K562 (cell line): ENCODE measurements at regions not wholly inside any gene's neighbourhood (a gene's known extent, or its start where the extent isn't known, plus 50 kb on each side); places are given as distances from the start of the nearest gene placed in this dataset.

Experiments
- CBX2 ChIP-seq: fragments of 200-600 bp; sonication (generic); IDR thresholded peaks from one replicate; pipeline ENCODE4 v1.6.1; 2012; ENCODE audit warnings: mild to moderate bottlenecking, low read length, inconsistent platforms; ENCODE audit not compliant: insufficient read depth, poor library complexity, severe bottlenecking
- FOXJ2 ChIP-seq: fragments of 200-800 bp; sonication (Bioruptor generic); IDR thresholded peaks from 2 replicates; pipeline ENCODE4 v1.6.1; 2016; ENCODE audit warnings: missing genetic modification characterization, missing compliant biosample characterization
- GABPB2 ChIP-seq: fragments of 250-450 bp; sonication (Bioruptor Pico); conservative IDR thresholded peaks from 2 replicates; pipeline ENCODE4 v1.5.1; 2021; ENCODE audit warnings: mild to moderate bottlenecking
- GTF2A2 ChIP-seq: IDR thresholded peaks from 2 replicates; pipeline ENCODE4 v1.6.1; 2016; ENCODE audit warnings: mild to moderate bottlenecking, missing genetic modification characterization, missing compliant biosample characterization
- KDM5B ChIP-seq: fragments of 200-600 bp; sonication (generic); IDR thresholded peaks from 2 replicates; pipeline ENCODE4 v1.6.1; 2012; ENCODE audit warnings: low read depth, mild to moderate bottlenecking, moderate library complexity, low read length, control low read depth, inconsistent platforms; ENCODE audit not compliant: insufficient replicate concordance
- MEIS2 ChIP-seq: fragments of 450-650 bp; IDR thresholded peaks from 2 replicates; pipeline ENCODE4 v1.6.1; 2014; ENCODE audit warnings: mild to moderate bottlenecking; ENCODE audit not compliant: partially characterized antibody
- NFXL1 ChIP-seq: fragments of 450-650 bp; formaldehyde crosslinking; IDR thresholded peaks from 2 replicates; pipeline ENCODE4 v1.4.0; 2021; ENCODE audit warnings: mild to moderate bottlenecking
- PCBP2 ChIP-seq: fragments of 200-400 bp; formaldehyde crosslinking; IDR thresholded peaks from 2 replicates; pipeline ENCODE4 v1.6.1; 2018; ENCODE audit warnings: low read length, low read depth, mild to moderate bottlenecking, moderate library complexity; ENCODE audit not compliant: poor library complexity, severe bottlenecking
- PKNOX1 ChIP-seq: fragments of 450-650 bp; IDR thresholded peaks from 2 replicates; pipeline ENCODE4 v1.6.1; 2016
- POLR2B ChIP-seq: fragments of 450-650 bp; IDR thresholded peaks from 2 replicates; pipeline ENCODE4 v1.6.1; 2018; ENCODE audit warnings: low read depth; ENCODE audit not compliant: partially characterized antibody
- PRPF4 ChIP-seq: fragments of 200-400 bp; formaldehyde crosslinking; IDR thresholded peaks from one replicate; pipeline ENCODE4 v1.6.1; 2017; ENCODE audit warnings: low read length, low read depth, mild to moderate bottlenecking; ENCODE audit not compliant: insufficient read depth, poor library complexity, severe bottlenecking
- RBM14 ChIP-seq: fragments of 200-400 bp; formaldehyde crosslinking; IDR thresholded peaks from 2 replicates; pipeline ENCODE4 v1.6.1; 2018; ENCODE audit warnings: low read depth, mild to moderate bottlenecking, low read length, moderate library complexity, borderline replicate concordance; ENCODE audit not compliant: insufficient read depth
- RBM17 ChIP-seq: fragments of 200-400 bp; formaldehyde crosslinking; IDR thresholded peaks from 2 replicates; pipeline ENCODE4 v1.6.1; 2017; ENCODE audit warnings: low read depth, mild to moderate bottlenecking, low read length, borderline replicate concordance
- SMC3 ChIP-seq: conservative IDR thresholded peaks from 2 replicates; pipeline ENCODE4 v1.6.1; 2011; ENCODE audit warnings: low read depth, low read length, improper control_type of control experiment; ENCODE audit not compliant: insufficient read depth
- SRSF1 ChIP-seq: fragments of 200-400 bp; formaldehyde crosslinking; IDR thresholded peaks from 2 replicates; pipeline ENCODE4 v1.6.1; 2017; ENCODE audit warnings: mild to moderate bottlenecking, low read depth, low read length, moderate library complexity
- TGIF2 ChIP-seq: sonication (generic); formaldehyde crosslinking; IDR thresholded peaks from 2 replicates; pipeline ENCODE4 v1.8.1; 2022; ENCODE audit warnings: mild to moderate bottlenecking, missing genetic modification reagents, moderate library complexity
- TOE1 ChIP-seq, 2 experiments: fragments of 450-650 bp in 1 of 2; sonication (generic) in 1 of 2; formaldehyde crosslinking in 1 of 2; IDR thresholded peaks; 2 replicates each; pipeline versions ENCODE4 v1.7.1 to v1.8.0; 2016 to 2022; ENCODE audit warnings: borderline replicate concordance in 2 of 2, mild to moderate bottlenecking in 2 of 2, antibody characterized with exemption in 1 of 2, inconsistent platforms in 1 of 2, low read depth in 1 of 2, missing genetic modification reagents in 1 of 2, moderate library complexity in 1 of 2
- ZBTB43 ChIP-seq: sonication (generic); formaldehyde crosslinking; IDR thresholded peaks from 2 replicates; pipeline ENCODE4 v1.8.0; 2023; ENCODE audit warnings: mild to moderate bottlenecking, missing genetic modification reagents
- ZNF121 ChIP-seq: sonication (generic); formaldehyde crosslinking; conservative IDR thresholded peaks from 2 replicates; pipeline ENCODE4 v1.8.0; 2022; ENCODE audit warnings: missing genetic modification reagents
- ZNF263 ChIP-seq: sonication (generic); formaldehyde crosslinking; IDR thresholded peaks from 2 replicates; pipeline ENCODE4 v1.8.0; 2022; ENCODE audit warnings: mild to moderate bottlenecking, missing genetic modification reagents, borderline replicate concordance
- ZNF324 ChIP-seq: fragments of 250-450 bp; sonication (Bioruptor Pico); IDR thresholded peaks from 2 replicates; pipeline ENCODE4 v1.4.0; 2020; ENCODE audit warnings: mild to moderate bottlenecking
- ZNF384 ChIP-seq: IDR thresholded peaks from 2 replicates; pipeline ENCODE4 v1.6.1; 2012; ENCODE audit warnings: low read depth, low read length, improper control_type of control experiment
- ZNF639 ChIP-seq, 2 experiments: fragments of 200-800 bp in 1 of 2; sonication (Bioruptor generic) in 1 of 2; sonication (generic) in 1 of 2; formaldehyde crosslinking in 1 of 2; IDR thresholded peaks in 1 of 2; conservative IDR thresholded peaks in 1 of 2; 2 replicates each; pipeline versions ENCODE4 v1.5.0 to v1.6.1; 2016 to 2020; ENCODE audit warnings: missing compliant biosample characterization in 1 of 2, missing genetic modification characterization in 1 of 2, missing genetic modification reagents in 1 of 2

- TF ChIP-seq CBX2 = no peak
- TF ChIP-seq ZNF121 = no peak
- peak; percentile 81 for TF ChIP-seq PKNOX1
- no peak for TF ChIP-seq GTF2A2
- TF ChIP-seq RBM14 = no peak
- TF ChIP-seq TOE1 (IDR thresholded peaks at IDR 0.05; ENCODE audit: borderline replicate concordance) = no peak
- TF ChIP-seq TOE1 (CRISPR knock-in tag; IDR thresholded peaks at IDR 0.05; ENCODE audit: borderline replicate concordance, low read depth) = no peak
- TF ChIP-seq ZNF384 = no peak
- no peak for TF ChIP-seq ZNF324 (CRISPR knock-in tag)
- TF ChIP-seq NFXL1 (CRISPR knock-in tag) = no peak
- TF ChIP-seq SRSF1 = no peak
- TF ChIP-seq KDM5B = no peak
- no peak for TF ChIP-seq ZBTB43 (CRISPR knock-in tag)
- no peak for TF ChIP-seq RBM17
- TF ChIP-seq FOXJ2 (tag) = no peak
- TF ChIP-seq ZNF639 (CRISPR knock-in tag; conservative IDR thresholded peaks at IDR 0.05 in 1 of 2, IDR thresholded peaks at IDR 0.05 in 1 of 2) = no peak
- no peak for TF ChIP-seq GABPB2 (CRISPR knock-in tag)
- TF ChIP-seq SMC3 = no peak
- no peak for TF ChIP-seq POLR2B
- no peak for TF ChIP-seq ZNF263 (CRISPR knock-in tag)
- peak; percentile 86 for TF ChIP-seq MEIS2
- TF ChIP-seq PRPF4 = no peak
- no peak for TF ChIP-seq PCBP2
- no peak for TF ChIP-seq TGIF2 (CRISPR knock-in tag)
These were observed 200.9 kb upstream of the EYA4 start (continued) for GRCh38 chr6:133040094-133040802.
